OCI-LY3 (cell line): ENCODE measurements at regions not wholly inside any gene's neighbourhood (a gene's known extent, or its start where the extent isn't known, plus 50 kb on each side); places are given as distances from the start of the nearest gene placed in this dataset.
"Not testable (repeated sequence)": the region's sequence is repeated elsewhere in the genome, so short reads cannot be mapped to it uniquely, and the experiment has no call there.

Source experiments
- EZH2phosphoT487 ChIP-seq: fragments of 200-600 bp; shearing (Covaris generic); IDR thresholded peaks from 2 replicates; pipeline ENCODE4 v1.6.1; 2018; ENCODE audit warnings: antibody characterized with exemption, mixed run types, low read depth
- TF ChIP-seq, protein P1 (sequence below): fragments of 200-600, 300-600 bp; sonication (generic); IDR thresholded peaks from 2 replicates; pipeline ENCODE4 v1.5.1; 2014; ENCODE audit warnings: antibody characterized with exemption, low read length, low read depth

DNA sequence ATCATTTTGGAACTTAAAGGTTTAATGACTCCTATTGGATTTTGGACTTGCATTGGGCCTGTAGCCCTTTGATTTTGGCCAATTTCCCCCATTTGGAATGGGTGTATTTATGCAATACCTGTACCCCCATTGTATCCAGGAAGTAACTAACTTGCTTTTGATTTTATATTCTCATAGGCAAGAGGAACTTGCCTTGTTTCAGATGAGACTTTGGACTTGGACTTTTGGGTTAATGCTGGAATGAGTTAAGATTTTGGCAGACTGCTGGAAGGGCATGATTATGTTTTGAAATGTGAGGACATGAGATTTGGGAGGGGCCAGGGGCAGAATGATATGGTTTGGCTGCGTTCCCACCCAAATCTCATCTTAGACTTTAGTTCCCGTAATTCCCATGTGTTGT, 192.0 kb upstream of the B3GALT2 start:
- TF ChIP-seq, protein P1, sequence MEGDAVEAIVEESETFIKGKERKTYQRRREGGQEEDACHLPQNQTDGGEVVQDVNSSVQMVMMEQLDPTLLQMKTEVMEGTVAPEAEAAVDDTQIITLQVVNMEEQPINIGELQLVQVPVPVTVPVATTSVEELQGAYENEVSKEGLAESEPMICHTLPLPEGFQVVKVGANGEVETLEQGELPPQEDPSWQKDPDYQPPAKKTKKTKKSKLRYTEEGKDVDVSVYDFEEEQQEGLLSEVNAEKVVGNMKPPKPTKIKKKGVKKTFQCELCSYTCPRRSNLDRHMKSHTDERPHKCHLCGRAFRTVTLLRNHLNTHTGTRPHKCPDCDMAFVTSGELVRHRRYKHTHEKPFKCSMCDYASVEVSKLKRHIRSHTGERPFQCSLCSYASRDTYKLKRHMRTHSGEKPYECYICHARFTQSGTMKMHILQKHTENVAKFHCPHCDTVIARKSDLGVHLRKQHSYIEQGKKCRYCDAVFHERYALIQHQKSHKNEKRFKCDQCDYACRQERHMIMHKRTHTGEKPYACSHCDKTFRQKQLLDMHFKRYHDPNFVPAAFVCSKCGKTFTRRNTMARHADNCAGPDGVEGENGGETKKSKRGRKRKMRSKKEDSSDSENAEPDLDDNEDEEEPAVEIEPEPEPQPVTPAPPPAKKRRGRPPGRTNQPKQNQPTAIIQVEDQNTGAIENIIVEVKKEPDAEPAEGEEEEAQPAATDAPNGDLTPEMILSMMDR, result not testable (repeated sequence)
- TF ChIP-seq EZH2phosphoT487, result not testable (repeated sequence)
